ENCODE measurements at regions not wholly inside any gene's neighbourhood (a gene's known extent, or its start where the extent isn't known, plus 50 kb on each side); places are given as distances from the start of the nearest gene placed in this dataset.

- TF ChIP-seq HNF4A (conservative IDR thresholded peaks at IDR 0.05): no peak
- TF ChIP-seq, protein P1, sequence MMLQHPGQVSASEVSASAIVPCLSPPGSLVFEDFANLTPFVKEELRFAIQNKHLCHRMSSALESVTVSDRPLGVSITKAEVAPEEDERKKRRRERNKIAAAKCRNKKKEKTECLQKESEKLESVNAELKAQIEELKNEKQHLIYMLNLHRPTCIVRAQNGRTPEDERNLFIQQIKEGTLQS (IDR thresholded peaks at IDR 0.05): no peak
- TF ChIP-seq TAF1 (conservative IDR thresholded peaks at IDR 0.05): no peak
- TF ChIP-seq GABPA (IDR thresholded peaks at IDR 0.05 in 1 of 2, conservative IDR thresholded peaks at IDR 0.05 in 1 of 2): no peak
- no peak for TF ChIP-seq FOXA1 (IDR thresholded peaks at IDR 0.05)
- TF ChIP-seq NR2F2 (IDR thresholded peaks at IDR 0.05): no peak
- TF ChIP-seq EGR1 (IDR thresholded peaks at IDR 0.05; ENCODE audit: low read depth in 2 of 2): no peak
- no peak for TF ChIP-seq RAD21 (IDR thresholded peaks at IDR 0.05)
- TF ChIP-seq YY1 (IDR thresholded peaks at IDR 0.05): no peak
- no peak for TF ChIP-seq HNF4G (IDR thresholded peaks at IDR 0.05)
- no peak for TF ChIP-seq RXRA (IDR thresholded peaks at IDR 0.05)
- TF ChIP-seq SP1 (IDR thresholded peaks at IDR 0.05): no peak
- no peak for TF ChIP-seq FOXA2 (IDR thresholded peaks at IDR 0.05)
- no peak for TF ChIP-seq JUND (IDR thresholded peaks at IDR 0.05)
- TF ChIP-seq CTCF (IDR thresholded peaks at IDR 0.05; ENCODE audit: low read depth, low read length, missing input control): no peak
- no peak for TF ChIP-seq MAX (IDR thresholded peaks at IDR 0.05)
- no peak for TF ChIP-seq ZBTB33 (IDR thresholded peaks at IDR 0.05)
- no peak for TF ChIP-seq REST (IDR thresholded peaks at IDR 0.05)
- 68% methylated on average over 3 of the region's 3 CpGs for WGBS
Observed at GRCh38 chr10:61558188-61558587, 104.5 kb upstream of the CABCOCO1 start.

More at GRCh38 chr10:61558188-61558587, 104.5 kb upstream of the CABCOCO1 start:
- H3K9me3 ChIP-seq (ENCODE audit: control insufficient read depth in 4 of 4, low read length in 3 of 4): no peaks in the 10 kb centered on the region
- peaks cover 0 to 2% (median 0%) of the 10 kb centered on the region in 4 donors for H3K27me3 ChIP-seq (ENCODE audit: control insufficient read depth in 4 of 4, insufficient read depth in 4 of 4, low read length in 3 of 4)
- H3K27ac ChIP-seq (ENCODE audit: low read depth in 1 of 2, low read length in 2 of 2): no peak overlapping the region
- H3K4me3 ChIP-seq (ENCODE audit: low read depth in 1 of 3, low read length in 3 of 3): no peak overlapping the region
- DNase-seq (ENCODE audit: low spot score): no peak
- no peaks in the 10 kb centered on the region for H3K36me3 ChIP-seq (ENCODE audit: control insufficient read depth in 4 of 4, insufficient read depth in 3 of 4, low read depth in 1 of 4, low read length in 3 of 4)
- H3K4me1 ChIP-seq (ENCODE audit: control insufficient read depth in 4 of 4, insufficient read depth in 4 of 4, low read length in 3 of 4): no peaks in the 10 kb centered on the region
- no peak overlapping the region for H3K9ac ChIP-seq (ENCODE audit: low read depth in 1 of 2, low read length in 2 of 2)
